GM21528 (cell line): ENCODE measurements at regions not wholly inside any gene's neighbourhood (a gene's known extent, or its start where the extent isn't known, plus 50 kb on each side); places are given as distances from the start of the nearest gene placed in this dataset.

Experiments used
- ATAC-seq: cut with Tn5 transposase; IDR thresholded peaks from one replicate; pipeline ENCODE4 v1.9.1; 2021; ENCODE audit warnings: mild to moderate bottlenecking, moderate library complexity; ENCODE audit not compliant: unreplicated experiment, low FRiP score

DNA sequence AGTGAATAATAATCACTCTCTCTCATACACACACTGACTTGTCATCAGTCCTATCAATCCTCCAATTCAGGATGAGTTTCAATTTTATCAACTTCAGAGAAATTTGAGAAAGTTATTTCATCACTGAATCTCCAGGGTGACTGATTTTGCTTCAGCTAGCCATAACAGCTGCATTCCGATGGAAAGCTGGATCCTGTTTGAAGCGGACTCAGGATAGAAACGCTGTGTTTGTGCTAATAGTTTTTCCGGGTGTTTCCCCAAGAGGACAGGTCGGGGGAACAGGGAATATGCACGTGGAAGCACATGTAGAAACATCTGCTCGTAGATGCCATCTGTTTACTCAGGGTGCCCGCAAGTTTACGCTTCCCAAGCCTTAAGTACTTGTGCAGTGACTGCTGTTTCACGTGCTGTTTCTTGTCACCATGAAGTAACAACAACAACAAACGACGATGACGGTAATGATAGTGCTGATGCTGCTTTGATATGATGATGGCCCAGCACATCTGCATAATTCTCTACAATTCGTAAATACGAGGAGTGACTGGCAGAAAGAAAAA, 263.7 kb upstream of the DAPK1 start:
- no peak for ATAC-seq

DNA sequence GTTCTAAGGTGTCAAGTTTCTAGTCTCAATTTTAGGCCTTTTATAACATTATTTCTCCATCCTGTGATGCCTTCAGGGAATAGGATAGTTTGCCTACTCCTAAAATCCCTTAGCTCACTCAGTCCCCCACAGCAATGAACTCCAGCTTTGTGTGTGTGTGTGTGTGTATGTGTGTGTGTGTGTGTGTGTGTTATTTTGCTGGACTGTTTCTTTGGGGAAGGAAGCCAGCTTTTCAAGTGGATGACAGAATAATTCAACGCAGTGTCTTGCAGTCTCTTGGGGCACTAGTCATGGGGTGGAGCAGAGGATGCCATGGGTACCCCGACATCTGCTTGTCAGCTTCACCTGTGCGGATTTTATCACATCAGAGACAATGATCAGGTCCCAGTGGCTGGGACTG, 262.8 kb upstream of the DAPK1 start:
- no peak for ATAC-seq

DNA sequence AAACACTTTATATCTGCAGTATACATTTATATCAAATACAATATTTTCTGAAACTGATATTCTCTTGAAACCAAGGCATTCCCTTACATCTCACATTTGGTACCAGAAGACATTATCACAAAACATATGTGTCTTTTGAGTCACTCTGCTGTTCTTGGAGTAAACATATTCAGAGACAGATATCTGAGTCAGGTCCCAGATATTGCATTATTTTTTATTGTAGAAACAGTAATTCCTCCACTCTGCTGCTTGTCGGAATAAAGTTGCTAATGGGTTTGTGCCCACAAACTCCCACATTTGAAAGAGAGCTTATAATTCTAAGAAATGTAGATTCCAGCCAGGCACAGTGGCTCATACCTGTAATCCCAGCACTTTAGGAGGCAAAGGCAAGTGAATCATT, 261.1 kb upstream of the DAPK1 start:
- ATAC-seq: no peak

DNA sequence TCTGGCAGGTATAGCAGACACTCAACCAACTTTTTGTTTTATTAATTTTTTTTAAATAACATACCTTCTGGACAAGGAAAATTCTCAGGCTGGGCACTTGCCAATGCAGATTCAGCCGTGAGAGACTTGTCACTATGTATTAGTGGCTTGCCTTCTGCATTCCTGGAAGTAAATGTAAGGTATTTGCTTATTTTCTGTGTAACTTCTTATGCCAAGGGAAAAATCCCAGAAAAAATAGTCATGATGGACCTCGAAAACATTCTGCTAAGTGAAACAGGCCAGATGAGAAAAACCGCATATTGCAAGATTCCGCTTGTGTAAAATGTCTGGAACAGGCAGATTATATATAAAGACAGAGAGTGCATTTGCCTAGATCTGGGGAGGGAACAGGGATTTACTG, 260.3 kb upstream of the DAPK1 start:
- ATAC-seq: no peak

DNA sequence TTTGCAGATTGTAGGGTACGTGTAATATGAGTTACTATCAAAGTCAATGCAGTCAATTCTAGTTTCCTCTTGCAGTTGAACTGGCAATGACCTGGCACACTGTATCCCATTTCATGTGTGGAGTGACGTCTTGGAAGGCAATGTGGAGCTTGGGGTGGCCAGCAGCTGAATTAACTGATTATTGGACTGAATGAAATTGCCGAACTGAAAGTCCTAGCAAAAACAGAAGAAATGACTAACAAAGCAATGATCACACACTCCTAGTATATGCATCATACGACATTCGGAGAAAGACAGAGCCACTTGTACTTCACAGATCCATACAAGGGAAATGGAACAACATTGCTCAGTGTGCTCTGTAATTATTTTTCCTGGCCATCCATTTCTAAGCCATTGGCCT, 259.1 kb upstream of the DAPK1 start:
- no peak for ATAC-seq

DNA sequence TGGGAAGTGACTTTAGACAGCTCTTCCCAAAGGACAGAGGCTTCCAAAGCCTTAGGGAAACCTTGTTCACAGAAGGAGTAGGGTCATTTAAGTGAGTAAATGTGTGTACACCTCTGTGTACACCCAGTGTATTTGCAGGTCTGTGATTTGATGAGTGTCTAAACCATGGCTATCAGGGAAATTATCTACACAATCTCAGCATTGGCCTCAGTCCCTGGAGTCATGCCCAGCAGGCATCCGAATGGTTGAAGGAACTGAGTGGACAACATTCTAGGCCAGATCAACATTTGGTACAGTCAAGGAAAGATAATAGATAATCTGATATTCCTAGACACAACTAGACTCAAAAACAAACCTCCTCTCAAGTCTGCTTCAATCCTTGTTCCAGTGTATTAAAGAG, 258.4 kb upstream of the DAPK1 start:
- ATAC-seq: no peak

DNA sequence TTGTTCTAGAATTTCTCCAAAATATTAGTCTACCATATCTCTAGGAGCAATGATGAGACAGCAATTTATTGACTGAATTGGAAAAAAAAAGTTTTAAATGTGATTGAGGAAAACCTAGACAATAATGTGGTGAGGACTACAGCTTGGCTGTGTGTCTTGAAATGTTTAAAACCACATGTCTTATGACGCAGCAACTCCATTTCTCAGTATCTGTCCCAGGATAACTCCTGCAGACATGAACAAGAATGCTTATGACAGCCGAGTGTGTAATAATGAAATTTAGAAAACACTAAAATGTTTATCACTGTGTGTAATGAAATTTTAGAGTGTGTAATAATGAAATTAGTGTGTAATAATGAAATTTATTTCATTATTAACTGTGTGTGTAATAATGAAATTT, 254.1 kb upstream of the DAPK1 start:
- ATAC-seq: no peak

DNA sequence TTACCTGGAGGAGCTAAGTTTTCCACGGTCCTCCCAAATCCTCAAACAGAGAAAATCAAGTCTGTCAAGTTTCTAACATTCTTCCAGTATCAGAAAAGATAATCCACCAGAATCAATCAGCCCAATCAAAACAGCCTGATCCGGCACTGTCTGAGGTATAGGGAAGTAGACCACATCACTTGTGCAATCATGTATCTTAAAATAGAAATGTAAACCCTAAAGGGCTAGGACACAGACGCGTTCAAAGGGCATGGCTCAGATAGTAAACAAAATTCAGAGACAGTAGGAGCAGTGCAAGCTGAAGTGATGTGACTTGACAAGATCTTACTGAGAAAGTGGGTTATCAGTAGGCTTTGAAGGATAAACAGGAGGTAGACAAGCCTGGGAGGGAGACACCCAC, 252.4 kb upstream of the DAPK1 start:
- no peak for ATAC-seq

DNA sequence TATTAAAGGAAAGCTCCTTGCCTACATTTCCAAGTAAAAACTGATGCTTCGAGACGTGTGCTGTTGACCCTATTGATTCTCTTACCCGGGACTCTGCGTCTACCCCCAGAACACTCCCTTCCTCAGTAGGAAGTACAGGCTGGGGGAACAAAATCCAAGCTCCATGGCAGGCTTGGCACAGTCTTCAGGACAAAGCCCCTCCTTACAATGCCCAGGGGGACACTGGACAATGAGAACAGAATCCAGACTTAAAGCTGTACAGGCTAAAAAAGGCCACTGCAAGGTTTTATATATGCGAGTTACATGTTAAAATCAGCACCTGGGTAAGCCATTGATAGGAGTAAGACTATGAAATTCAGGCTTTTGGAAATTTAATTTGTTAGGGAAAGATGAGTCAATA, 250.6 kb upstream of the DAPK1 start:
- no peak for ATAC-seq

DNA sequence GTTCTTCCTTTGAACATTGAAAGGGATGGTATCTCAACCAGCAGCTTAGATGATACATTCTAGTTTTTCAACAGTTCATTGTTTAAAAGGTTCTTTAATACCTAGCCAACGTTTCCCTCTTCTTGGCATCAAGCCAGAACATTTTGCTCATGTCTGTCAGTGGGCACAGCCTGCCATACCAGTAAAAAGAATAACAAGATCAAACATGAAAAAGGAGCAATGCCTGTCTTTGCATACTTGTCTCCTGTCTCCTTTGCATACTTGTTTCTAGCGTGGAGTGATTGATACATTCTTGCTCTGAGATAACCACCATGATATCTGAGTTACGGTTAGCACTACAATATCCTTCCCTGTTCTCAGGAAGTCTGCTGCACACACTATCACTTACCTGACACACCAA, 248.6 kb upstream of the DAPK1 start:
- ATAC-seq: no peak

DNA sequence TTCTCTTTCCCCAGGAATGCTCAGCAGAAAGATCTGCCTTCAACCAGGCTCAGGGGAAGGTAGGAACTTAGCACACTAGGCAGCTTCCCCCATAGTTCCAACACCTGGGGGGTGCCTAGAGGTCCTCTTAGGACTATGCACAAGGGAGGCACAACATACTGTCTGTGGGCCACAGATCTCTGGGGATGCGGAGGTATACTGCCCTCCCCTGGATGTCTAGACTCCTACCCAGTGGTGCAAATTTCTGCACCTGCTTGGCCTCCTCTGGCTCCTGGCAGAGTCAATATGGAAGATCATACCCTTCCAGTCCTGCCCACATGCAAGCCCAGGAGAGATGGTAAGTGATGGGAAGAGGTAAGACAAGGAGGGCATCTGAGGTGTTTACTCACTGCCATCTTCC, 247.5 kb upstream of the DAPK1 start:
- no peak for ATAC-seq

DNA sequence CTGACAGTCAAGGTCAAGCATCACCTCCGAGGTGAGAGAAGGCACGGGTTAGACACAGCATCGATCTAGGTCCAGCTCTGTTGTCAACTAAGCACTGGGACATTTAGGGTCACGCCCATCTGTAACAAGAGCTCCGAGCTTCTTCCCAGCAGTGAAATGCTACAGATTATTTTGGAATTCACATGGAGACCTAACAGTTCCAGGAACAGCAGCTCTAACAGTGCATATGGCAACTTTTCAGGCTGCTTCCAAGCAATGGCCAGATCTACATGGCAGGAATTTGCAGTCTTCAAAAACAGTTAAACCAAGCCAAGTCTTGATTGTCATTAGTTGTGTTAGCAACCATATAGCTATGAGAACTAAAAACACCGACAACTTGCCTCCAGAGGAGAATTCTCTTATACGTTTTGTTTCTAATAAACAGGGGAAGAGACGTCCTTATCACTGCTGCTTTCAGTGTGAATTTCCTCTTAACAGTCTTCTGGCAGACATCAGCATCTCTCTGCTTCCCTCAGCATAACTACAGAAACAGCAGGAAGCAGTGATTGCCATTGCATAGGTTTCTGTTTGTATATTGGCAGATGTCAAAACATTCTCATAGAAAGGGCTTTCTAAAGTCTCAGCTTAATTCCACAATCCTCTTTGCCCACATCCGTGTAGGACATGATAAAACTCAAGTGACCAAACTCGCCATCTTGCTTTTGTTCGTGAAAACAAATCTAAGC, 242.1 kb upstream of the DAPK1 start:
- no peak for ATAC-seq

DNA sequence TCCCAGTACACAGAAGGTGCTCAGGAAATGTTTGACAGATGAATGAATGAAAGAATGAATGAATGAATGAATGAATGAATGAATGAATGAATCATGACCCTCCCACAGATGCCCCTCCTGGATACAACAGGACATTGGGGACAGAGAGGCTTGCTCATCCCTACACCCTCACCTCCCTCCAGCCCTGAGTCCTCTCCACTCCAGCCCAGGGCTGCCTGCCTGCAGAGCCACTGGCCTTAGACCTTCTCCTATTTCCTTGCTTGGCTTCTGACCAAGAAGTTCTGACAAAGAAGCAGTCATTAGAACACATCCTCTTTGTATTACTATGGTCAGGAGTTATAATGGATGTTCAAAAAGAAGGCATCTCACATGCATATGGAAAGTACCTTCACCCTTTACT, 240.7 kb upstream of the DAPK1 start:
- no peak for ATAC-seq

DNA sequence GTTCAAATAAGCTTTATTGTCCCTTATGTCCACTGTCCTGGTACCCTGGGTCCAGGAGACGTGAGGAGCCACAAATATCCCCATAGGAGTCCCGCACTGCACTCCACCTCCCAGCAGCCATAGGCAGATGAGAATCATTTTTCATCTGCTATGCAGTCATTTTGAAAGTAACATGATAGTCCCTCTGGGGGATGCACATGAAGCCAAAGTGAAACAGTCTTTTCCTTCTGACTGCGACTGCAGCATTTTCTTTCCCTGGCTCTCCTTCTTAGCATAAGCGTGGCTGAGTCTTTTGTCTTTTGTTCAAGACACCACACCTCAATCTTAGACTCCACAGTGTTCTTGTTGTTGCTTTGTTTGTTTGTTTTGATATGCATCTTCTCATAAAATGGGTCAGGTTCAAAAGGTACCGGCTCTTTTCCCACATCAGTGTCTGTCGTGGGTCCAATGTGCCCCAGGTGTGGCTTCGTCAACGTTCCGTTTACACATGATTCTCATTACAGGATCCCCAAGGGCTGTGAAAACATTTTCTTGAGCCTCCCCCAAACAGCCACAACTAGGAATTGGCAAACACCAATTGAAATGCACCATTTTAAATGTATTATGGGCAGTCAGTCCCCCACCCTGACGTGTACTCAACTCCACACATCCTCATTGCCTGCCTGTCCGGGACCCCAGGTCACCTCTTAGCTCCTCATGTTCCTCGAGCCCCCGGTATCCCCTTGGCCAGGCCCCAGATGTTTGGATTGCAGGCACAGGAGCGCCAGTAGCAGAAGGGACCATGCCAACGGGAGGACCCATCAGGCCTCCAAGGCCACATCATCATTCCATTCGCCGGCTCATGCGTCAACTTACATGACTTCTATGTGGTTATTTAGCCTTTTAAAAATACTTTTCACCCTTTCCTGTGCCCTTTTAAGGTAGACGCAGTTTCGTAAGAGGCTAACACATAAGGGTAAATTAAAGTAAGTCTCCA, 237.8 kb upstream of the DAPK1 start:
- no peak for ATAC-seq

DNA sequence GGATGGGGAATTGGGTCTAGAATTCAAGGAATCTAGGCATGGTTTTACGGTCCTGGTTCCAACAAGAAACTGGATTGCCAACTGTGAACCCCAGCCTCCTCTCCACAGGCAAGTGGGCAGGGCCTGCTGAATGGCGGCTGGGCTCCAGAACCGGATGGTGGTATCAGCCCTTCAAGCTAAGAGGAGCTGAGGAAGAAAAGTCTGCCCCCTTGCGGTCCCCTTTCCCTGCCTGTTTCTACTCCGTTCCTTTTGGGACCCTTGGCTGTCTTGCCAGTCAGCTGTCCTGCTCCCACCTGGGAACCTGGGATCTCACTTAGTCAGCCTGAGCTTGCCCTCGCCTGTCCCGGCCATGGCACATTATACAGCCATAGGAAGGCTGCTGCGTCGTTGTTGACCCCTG, 234.4 kb upstream of the DAPK1 start:
- no peak for ATAC-seq

DNA sequence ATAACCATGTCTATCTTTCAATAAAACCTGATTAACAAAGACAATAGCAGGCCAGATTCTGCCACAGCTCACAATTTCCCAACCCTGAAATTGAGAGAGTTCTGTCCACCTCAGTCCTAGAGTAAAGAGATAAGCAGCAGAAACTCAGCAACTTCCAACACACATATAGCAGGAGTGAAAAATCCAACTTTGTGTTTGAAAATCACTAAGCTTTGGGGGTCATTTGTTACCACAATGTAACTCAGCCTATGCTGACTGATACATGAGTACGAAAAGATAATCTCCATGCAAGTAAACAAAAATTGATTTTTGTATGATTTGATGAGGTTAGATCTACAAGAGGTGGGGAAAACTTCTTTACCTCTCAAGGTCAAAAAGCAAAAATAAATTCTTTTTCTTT, 231.0 kb upstream of the DAPK1 start:
- ATAC-seq: no peak

DNA sequence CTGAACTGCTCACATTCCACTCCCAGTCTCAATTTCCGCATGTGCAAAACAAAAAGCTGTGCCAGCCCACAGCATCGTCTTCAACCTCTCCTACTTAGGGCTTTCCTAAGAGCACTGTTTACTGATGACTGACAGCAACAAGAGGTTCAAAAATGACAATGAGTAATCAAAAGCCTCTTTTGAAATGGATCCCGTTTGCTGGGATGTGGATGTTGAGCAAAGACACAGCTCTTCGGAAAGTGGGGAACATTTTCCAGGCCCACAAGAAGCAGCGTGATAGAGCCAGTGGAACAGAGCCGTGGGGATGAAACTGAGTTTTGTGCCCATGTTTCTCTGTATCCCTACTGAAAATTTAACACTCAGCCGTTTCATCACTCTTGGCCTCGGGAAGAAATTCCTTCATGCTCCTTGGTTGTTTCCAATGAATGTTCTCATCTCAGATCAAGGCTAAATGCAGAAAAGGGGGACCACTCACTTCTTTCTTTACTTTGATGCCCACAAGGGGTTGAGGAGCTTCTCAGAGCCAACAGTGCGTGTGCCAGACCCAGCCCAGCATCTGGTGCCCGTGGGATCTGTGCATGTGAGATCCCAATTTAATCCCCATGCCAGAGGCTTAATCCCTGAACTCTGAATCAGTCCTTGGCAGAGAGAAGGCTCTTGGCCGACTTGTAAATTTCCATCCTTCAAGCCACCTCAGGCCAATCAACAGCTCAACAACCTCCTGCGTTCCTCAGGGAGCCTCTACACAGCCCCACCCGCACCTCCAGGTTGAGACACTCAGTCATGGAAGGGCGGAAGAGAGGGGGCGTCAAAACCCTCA, 230.2 kb upstream of the DAPK1 start:
- no peak for ATAC-seq

DNA sequence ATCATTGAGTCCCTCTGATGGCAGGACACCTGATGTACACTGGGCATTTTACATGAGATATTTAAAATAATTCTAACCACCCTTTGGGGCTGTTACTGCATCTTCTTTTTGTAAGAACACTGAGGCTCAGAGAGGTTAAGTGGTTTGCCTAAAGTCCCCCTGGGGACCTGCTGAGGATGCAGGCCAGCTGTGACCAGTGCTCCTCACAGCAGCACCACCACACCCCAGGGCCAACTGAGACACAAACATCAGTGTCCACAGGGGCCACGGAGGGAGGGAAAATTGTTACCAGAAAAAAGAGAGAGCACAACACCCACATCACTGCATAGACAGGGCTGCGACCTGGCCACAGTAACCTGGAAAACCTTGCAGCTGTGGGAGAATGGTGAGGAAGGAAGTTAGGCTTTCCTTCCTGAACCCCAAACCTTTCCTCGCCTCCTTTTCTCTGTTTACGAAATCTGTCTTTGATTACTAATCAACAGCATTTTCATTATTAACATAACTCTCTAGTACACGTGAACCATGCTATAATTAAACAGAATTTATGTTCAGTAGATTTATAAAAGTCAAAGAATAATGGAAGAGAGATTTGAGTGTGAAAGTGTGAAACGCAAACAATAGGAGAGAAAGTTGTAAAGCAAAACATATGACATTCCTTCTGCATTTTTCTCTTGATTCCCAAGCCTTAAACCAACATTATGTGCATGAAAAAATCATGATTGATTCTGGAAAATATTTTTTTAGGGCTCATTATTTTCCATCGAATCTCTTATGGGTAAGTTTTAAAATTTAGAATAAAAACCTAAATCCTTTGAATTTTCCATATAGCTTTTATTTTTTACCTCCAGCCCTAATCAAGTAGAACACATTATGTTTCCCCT, 228.1 kb upstream of the DAPK1 start:
- ATAC-seq: no peak

DNA sequence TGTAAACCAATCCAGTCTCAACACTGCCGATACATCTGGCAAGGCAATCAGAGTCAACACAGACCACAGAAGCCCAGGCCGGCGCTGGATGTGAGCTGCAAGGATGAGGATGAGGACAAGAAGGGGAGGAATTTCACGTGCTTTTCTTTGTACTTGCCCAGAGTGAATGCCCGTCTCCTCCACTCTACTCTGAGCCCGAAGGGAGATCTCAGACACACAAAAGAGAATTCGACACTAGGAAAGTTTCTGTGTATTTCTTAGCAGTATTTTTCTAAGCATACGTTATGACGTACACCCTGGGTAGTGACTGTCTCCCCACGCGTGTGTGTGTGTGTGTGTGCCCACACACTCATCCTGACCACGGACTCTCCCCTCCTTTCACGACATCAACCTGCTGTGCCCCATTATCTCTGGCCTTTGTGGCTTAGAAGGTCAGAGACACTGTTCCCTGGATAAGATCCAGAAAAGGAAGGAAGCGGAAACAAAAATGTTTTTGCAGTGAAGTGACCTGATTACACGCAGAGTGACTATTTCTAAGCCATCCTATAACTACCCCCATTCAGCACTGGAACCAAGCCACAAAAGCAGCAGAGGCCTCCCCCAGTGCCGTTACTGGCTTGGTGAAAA, 227.3 kb upstream of the DAPK1 start:
- ATAC-seq: no peak
